GM12892 (cell line): ENCODE measurements at regions not wholly inside any gene's neighbourhood (a gene's known extent, or its start where the extent isn't known, plus 50 kb on each side); places are given as distances from the start of the nearest gene placed in this dataset.
"Not testable (repeated sequence)": the region's sequence is repeated elsewhere in the genome, so short reads cannot be mapped to it uniquely, and the experiment has no call there.

Experiments
- DNase-seq: peaks from one replicate; pipeline ENCODE4 v3.0.0; 2011; ENCODE audit not compliant: insufficient read length
- FAIRE-seq: peaks from 2 replicates; lab custom pipeline; 2011; peaks lifted over from hg19 to GRCh38; lab: Jason Lieb, UNC
- POLR2A ChIP-seq: IDR thresholded peaks from 2 replicates; pipeline ENCODE4 v1.6.1; 2011; ENCODE audit warnings: low read depth, low read length, control low read depth
- POLR2AphosphoS5 ChIP-seq: IDR thresholded peaks from 2 replicates; pipeline ENCODE4 v1.6.1; 2011; ENCODE audit warnings: low read depth, low read length, control low read depth
- TAF1 ChIP-seq: IDR thresholded peaks from 2 replicates; pipeline ENCODE4 v1.6.1; 2011; ENCODE audit warnings: low read depth, mild to moderate bottlenecking, control low read depth, low read length, borderline replicate concordance

DNA sequence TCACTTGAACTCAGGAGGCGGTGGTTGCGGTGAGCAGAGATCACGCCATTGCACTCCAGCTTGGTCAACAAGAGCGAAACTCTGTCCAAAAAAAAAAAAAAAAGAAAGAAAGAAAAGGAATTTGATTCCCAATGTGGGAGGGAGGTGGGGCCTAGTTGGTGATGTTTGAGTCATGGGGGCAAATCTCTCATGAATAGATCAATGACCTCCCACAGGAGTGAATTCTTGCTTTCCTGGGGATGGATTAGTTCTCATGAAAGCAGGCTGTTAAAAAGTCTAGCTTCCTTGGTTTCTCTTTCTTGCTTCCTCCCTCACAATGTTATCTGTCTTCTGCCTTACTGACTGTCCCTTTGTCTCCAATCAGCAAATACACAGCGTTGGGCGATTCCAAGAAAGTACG, 419.5 kb upstream of the RPS6KA3 start:
- TF ChIP-seq POLR2AphosphoS5: no peak
- no peak for TF ChIP-seq TAF1
- no peak for TF ChIP-seq POLR2A
- DNase-seq (no peak), FAIRE-seq (no peak)

DNA sequence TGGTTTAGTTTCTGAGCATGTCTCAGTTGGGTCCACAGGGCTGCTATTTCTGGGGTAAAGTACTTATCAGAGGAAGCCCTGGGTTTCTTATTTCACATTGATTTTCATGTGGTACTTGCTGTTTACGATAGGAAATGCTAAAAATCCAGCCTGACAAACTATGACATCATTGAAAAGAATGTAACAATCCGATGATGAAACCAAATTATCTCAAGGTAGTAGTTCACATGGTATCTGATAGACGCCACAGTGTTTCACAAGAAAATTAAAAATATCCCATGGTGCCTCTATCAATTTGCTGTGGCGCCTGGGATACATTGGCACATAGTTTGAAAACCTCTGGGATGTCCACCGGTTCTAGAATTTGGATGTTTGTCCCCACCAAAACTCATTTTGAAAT, 418.9 kb upstream of the RPS6KA3 start:
- no peak for TF ChIP-seq POLR2A
- TF ChIP-seq TAF1: no peak
- no peak for TF ChIP-seq POLR2AphosphoS5
- DNase-seq (no peak), FAIRE-seq (no peak)

- DNase-seq (no peak), FAIRE-seq (no peak)
- TF ChIP-seq TAF1: no peak
- TF ChIP-seq POLR2AphosphoS5: no peak
- TF ChIP-seq POLR2A: no peak
Observed at GRCh38 chrX:20681683-20682082, 415.0 kb upstream of the RPS6KA3 start.

GRCh38 chrX:20680998-20681397, 414.3 kb upstream of the RPS6KA3 start:
- DNase-seq: no peak
- TF ChIP-seq POLR2AphosphoS5 (no peak), POLR2A (no peak), TAF1 (no peak)
- no peak for FAIRE-seq

GRCh38 chrX:20672476-20672875, 405.8 kb upstream of the RPS6KA3 start:
- TF ChIP-seq POLR2AphosphoS5 (no peak), TAF1 (no peak), POLR2A (no peak)
- DNase-seq: no peak
- no peak for FAIRE-seq

DNA sequence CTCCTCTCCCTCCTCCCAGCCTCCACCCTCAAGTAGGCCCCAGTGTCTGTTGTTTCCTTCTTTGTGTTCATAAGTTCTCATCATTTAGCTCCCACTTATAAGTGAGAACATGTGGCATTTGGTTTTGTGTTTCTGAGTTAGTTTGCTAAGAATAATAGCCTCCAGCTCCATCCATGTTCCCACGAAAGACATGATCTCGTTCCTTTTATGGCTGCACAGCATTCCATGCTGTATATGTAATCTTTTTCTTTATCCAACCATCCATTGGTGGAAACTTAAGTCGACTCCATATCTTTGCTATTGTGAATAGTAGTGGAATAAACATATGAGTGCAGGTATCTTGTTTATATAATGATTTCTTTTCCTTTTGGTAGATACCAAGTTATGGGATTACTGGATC, 405.0 kb upstream of the RPS6KA3 start:
- DNase-seq, FAIRE-seq: not testable (repeated sequence)

DNA sequence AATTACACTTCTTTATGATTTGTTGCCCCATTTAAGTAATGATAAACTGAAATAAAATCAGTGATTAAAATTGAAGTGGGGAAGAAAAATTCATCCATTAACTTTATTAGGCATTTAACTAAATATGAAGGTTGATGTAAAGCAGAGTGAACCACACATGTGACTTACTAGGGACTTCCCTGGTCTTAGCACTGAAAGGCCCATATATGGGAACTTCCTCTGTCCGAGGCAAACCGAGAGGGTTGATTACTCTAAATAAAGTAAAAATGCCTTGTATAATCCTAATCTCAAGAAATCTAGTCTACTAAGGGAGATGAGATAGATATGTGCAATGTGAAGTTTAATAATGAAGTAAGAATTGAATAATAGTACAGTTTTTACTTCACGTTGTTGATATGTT, 403.9 kb upstream of the RPS6KA3 start:
- FAIRE-seq (no peak), DNase-seq (no peak)
- no peak for TF ChIP-seq POLR2A
- TF ChIP-seq TAF1: no peak
- TF ChIP-seq POLR2AphosphoS5: no peak

DNA sequence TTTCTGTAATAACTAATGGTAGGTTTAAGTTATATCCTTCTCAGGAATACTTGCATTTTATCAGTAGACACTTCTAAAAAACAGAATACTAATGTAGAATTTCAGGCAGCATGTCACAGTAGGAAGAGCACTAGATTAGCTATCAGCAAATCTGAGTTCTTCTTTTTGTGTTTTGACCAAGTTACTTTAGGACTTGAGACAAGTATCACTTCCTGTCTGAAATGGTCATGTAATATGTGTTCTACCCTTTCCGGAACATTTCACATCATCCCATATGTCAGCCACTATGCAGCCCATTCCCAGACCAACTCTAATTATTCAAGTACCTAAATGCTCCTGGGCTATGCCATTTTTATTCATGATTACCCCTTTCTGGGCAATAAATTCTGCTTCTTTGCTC, 401.8 kb upstream of the RPS6KA3 start:
- no peak for FAIRE-seq
- no peak for TF ChIP-seq POLR2A
- TF ChIP-seq POLR2AphosphoS5: no peak
- TF ChIP-seq TAF1: no peak

GRCh38 chrX:20666331-20666730, 399.6 kb upstream of the RPS6KA3 start:
- DNase-seq: no peak
- FAIRE-seq: no peak
- TF ChIP-seq TAF1 (no peak), POLR2A (no peak), POLR2AphosphoS5 (no peak)

More for the DNA sequence above, 401.8 kb upstream of the RPS6KA3 start:
- no peak for DNase-seq

- no peak for TF ChIP-seq POLR2A
- DNase-seq (no peak), FAIRE-seq (no peak)
Observed at GRCh38 chrX:20665481-20665880, 398.8 kb upstream of the RPS6KA3 start.

DNA sequence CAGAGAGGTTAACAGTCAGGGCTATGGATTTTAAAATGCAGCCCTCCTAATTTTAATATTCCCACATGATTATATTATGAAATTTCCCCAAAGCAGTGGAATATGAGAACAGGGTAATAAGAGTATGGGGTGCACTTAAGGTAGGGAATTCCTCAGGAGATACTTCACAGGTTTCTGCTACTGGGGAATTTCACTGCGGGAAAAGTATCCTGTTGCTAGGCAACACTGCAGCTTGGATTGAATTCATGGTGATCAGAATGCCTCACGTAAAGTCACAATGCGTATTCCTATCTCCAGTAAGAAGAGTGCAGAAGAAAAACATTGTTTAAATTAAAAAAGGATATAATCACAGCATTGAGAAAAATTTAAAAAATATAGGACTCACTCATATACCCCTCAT, 398.1 kb upstream of the RPS6KA3 start:
- FAIRE-seq: no peak
- TF ChIP-seq TAF1 (no peak), POLR2AphosphoS5 (no peak), POLR2A (no peak)
- no peak for DNase-seq

DNA sequence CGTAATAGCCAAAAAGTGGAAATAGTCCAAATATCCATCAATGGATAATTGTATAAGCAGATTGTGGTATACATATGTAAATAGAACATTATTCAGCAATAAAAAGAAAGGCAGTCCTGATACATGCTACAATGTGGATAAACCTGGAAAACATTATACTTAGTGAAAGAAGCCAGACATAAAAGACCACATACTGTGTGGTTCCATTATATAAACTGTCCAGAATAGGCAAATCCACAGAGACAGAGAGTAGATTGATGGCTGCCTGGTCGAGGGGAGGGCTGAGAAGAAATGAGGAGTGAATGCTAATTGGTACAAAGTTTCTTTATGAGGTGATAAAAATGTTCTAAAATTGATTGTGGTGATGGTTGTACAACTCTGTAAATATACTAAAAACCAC, 397.4 kb upstream of the RPS6KA3 start:
- no peak for TF ChIP-seq POLR2AphosphoS5
- TF ChIP-seq POLR2A: no peak
- no peak for TF ChIP-seq TAF1
- FAIRE-seq (no peak), DNase-seq (no peak)

- DNase-seq (no peak), FAIRE-seq (no peak)
- TF ChIP-seq POLR2A (no peak), POLR2AphosphoS5 (no peak), TAF1 (no peak)
Observed at GRCh38 chrX:20663336-20663735, 396.6 kb upstream of the RPS6KA3 start.

GRCh38 chrX:20656721-20657120, 390.0 kb upstream of the RPS6KA3 start:
- no peak for FAIRE-seq
- TF ChIP-seq TAF1: no peak
- TF ChIP-seq POLR2AphosphoS5: no peak
- TF ChIP-seq POLR2A: no peak
- DNase-seq: no peak
